Esophagus squamous epithelium (tissue), 5 donors: ENCODE measurements at regions not wholly inside any gene's neighbourhood (a gene's known extent, or its start where the extent isn't known, plus 50 kb on each side); places are given as distances from the start of the nearest gene placed in this dataset.

ENCODE experiments used
- DNase-seq: peaks from one replicate; lab custom pipeline; 2025; lab: John Stamatoyannopoulos, UW
- H3K27ac ChIP-seq, 4 donors: fragments of 200-600 bp; sonication (generic); one replicate each; pipeline ENCODE4 v1.5.1; 2016 to 2019; ENCODE audit warnings: mild to moderate bottlenecking in 1 of 4
- H3K27me3 ChIP-seq, 4 donors: fragments of 200-600 bp; sonication (generic); 1 replicate in 3 of 4; 2 replicates in 1 of 4; pipeline versions ENCODE4 v1.5.1 to v1.6.0; 2017 to 2021; ENCODE audit warnings: antibody characterized with exemption in 1 of 4
- H3K36me3 ChIP-seq, 3 donors: fragments of 200-600 bp; sonication (generic); one replicate each; pipeline ENCODE4 v1.5.1; 2016 to 2019
- H3K4me1 ChIP-seq, 3 donors: fragments of 200-600 bp; sonication (generic); one replicate each; pipeline ENCODE4 v1.5.1; 2017 to 2019
- H3K4me3 ChIP-seq, 4 donors: fragments of 200-600 bp; sonication (generic); 1 replicate in 3 of 4; 2 replicates in 1 of 4; pipeline ENCODE4 v1.5.1; 2016 to 2019; ENCODE audit warnings: mild to moderate bottlenecking in 2 of 4, moderate library complexity in 1 of 4
- H3K9me3 ChIP-seq, 3 donors: fragments of 200-600 bp; sonication (generic); one replicate each; pipeline ENCODE4 v1.5.1; 2016 to 2019
- POLR2A ChIP-seq, 4 donors: fragments of 450-650 bp; IDR thresholded peaks; one replicate each; pipeline ENCODE4 v1.6.1; 2017; ENCODE audit warnings: antibody characterized with exemption in 4 of 4, mild to moderate bottlenecking in 4 of 4, moderate library complexity in 3 of 4
- WGBS, 2 donors: methylation state at CpG; one replicate each; pipeline ENCODE4 v1.1.5; 2018; 5-methylcytosine and 5-hydroxymethylcytosine counted together
- intact Hi-C: fragments of 100-400 bp; cut with DNase I; formaldehyde crosslinking; loops from one replicate; pipeline ENCODE4 v1.15.0; 2022
- TF ChIP-seq, protein P1 (sequence below), 6 experiments: fragments of 450-650 bp in 4 of 6; fragments of 200-600 bp in 2 of 6; sonication (generic) in 2 of 6; IDR thresholded peaks; one replicate each; pipeline ENCODE4 v1.5.1; 2016 to 2019; ENCODE audit warnings: antibody characterized with exemption in 6 of 6, mild to moderate bottlenecking in 4 of 6, moderate library complexity in 4 of 6
- donor health status: DM: yes; HTN: yes; CAD: no.

DNA sequence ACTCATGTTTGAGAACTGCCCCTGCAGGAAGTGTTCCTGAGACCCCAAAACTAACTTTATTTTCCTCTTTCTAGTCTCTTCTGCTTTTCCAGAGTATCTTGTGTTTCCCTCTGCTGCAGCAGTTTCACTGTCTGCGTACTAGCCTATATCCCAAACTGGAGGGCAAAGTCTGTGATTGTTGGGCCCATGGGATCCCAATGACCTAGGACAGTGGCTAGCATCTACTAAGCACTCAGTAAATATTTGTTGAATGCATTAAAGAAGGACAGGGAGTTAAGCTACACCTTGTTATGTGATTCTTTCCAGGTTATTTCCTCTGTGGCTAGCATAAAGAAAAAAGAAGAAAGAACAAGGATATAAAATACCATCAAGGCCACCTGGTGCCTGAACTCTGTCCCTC lies 210.6 kb upstream of the PHYHIPL start:
- Histone ChIP-seq H3K4me1 (no peaks in the 10 kb centered on the region), H3K4me3 (no peak overlapping the region), H3K36me3 (no peaks in the 10 kb centered on the region), H3K27ac (no peak overlapping the region), H3K9me3 (no peaks in the 10 kb centered on the region), H3K27me3 (no peaks in the 10 kb centered on the region)
- TF ChIP-seq, protein P1, sequence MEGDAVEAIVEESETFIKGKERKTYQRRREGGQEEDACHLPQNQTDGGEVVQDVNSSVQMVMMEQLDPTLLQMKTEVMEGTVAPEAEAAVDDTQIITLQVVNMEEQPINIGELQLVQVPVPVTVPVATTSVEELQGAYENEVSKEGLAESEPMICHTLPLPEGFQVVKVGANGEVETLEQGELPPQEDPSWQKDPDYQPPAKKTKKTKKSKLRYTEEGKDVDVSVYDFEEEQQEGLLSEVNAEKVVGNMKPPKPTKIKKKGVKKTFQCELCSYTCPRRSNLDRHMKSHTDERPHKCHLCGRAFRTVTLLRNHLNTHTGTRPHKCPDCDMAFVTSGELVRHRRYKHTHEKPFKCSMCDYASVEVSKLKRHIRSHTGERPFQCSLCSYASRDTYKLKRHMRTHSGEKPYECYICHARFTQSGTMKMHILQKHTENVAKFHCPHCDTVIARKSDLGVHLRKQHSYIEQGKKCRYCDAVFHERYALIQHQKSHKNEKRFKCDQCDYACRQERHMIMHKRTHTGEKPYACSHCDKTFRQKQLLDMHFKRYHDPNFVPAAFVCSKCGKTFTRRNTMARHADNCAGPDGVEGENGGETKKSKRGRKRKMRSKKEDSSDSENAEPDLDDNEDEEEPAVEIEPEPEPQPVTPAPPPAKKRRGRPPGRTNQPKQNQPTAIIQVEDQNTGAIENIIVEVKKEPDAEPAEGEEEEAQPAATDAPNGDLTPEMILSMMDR (IDR thresholded peaks at IDR 0.05) = no peak
- TF ChIP-seq POLR2A (IDR thresholded peaks at IDR 0.05) = no peak
- WGBS, 2 donors = 87 to 100% methylated on average over 1 of the region's 1 CpG
- intact Hi-C loops = no loop called here
- no peak for DNase-seq

DNA sequence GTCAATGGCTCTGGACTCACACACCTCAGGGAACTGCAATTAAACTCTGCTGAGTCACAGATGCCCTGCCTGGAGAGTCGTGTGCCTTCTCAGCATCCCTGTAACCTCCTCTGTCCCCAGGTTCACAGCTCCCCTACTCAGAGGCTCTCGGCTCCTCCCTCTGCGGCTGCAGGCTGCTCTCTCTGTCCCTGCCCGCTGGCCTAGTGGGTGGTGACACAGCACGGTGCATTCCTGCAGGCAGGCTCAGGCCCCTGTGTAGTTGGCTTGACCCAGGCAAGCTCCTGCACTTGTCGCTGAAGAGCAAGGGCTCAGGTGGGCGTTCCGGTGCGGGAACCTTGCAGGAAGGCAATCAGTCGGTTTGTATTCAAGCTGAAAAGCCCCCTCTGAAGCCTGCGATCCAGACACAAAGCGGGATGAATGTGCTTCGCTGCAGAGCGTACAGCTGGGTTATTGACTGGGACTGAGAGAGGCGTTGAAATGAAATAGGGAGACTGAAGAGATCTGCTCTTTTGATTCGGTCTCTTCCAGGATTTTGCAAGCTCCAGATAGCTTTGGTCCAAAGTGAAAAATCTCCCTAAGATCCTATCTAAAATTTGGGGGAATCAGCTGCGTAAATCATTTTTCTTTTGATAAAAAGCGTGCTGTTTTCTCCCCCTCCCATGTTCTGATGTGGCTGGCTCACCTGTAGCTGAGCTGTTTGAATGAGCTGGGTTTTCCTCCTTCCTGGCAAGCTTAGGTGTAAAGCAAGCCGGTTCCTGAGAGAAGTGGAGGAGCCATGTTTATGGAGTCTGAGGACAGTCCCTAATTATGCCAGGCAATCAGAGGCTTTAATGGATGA lies 208.7 kb upstream of the PHYHIPL start:
- WGBS, 2 donors = 34 to 52% methylated on average over 12 to 19 of the region's 19 CpGs
- Histone ChIP-seq H3K36me3 (no peaks in the 10 kb centered on the region), H3K4me1 (no peaks in the 10 kb centered on the region), H3K4me3 (no peak overlapping the region), H3K27me3 (no peaks in the 10 kb centered on the region), H3K27ac (no peak overlapping the region), H3K9me3 (no peaks in the 10 kb centered on the region)
- DNase-seq = no peak
- TF ChIP-seq, protein P1 (IDR thresholded peaks at IDR 0.05) = no peak
- TF ChIP-seq POLR2A (IDR thresholded peaks at IDR 0.05) = no peak
- intact Hi-C loops = no loop called here

DNA sequence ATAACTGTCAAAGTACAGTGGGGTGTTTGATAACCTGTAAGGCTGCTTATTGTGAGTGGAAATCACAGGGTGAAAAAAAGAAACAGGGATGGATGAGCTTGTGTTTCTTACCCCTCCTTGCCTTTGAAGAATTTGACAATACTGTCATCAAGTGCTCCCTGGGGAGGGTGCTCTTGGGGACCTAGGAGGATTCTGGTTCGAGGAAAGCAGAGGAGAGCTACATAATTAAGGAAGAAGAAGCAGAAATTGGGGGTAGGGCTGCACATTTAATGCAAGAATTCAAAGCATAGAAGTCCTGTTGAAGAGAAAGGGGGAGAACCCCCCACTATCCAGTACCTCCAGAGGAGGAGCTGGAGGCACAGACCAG lies 208.1 kb upstream of the PHYHIPL start:
- 25 to 38% methylated on average over 1 of the region's 1 CpG for WGBS, 2 donors
- Histone ChIP-seq H3K36me3 (no peaks in the 10 kb centered on the region), H3K27ac (no peak overlapping the region), H3K27me3 (no peaks in the 10 kb centered on the region), H3K4me3 (no peak overlapping the region), H3K9me3 (no peaks in the 10 kb centered on the region), H3K4me1 (no peaks in the 10 kb centered on the region)
- no peak for DNase-seq
- intact Hi-C loops = no loop called here
- no peak for TF ChIP-seq POLR2A (IDR thresholded peaks at IDR 0.05)
- TF ChIP-seq, protein P1 (IDR thresholded peaks at IDR 0.05) = no peak

DNA sequence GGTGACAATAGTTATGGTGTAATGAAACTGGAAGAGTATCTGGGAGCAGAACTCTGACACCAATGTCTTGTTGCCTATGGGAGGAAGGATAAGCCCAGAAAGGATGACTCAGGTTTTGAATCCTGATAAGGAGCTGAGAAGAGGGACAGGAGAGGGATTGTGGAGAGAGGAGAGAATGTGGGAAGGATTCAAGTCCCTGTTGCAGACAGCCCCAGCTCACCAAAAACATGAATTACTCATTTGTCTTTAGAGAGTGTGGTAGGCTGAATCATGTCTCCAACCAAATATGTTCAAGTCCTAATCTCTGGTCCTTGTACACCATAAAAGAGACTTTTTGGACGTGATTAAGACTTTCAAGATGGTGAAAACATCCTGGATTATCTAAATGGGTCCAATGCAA lies 206.9 kb upstream of the PHYHIPL start:
- no peak for DNase-seq
- intact Hi-C loops = no loop called here
- Histone ChIP-seq H3K27ac (no peak overlapping the region), H3K4me1 (no peaks in the 10 kb centered on the region), H3K9me3 (no peaks in the 10 kb centered on the region), H3K27me3 (no peaks in the 10 kb centered on the region), H3K4me3 (no peak overlapping the region), H3K36me3 (no peaks in the 10 kb centered on the region)
- TF ChIP-seq, protein P1 (IDR thresholded peaks at IDR 0.05) = no peak
- no peak for TF ChIP-seq POLR2A (IDR thresholded peaks at IDR 0.05)
- WGBS, 2 donors = 75% methylated on average over 1 of the region's 1 CpG; no CpG with 5 or more reads in 1 of the 2 donors

DNA sequence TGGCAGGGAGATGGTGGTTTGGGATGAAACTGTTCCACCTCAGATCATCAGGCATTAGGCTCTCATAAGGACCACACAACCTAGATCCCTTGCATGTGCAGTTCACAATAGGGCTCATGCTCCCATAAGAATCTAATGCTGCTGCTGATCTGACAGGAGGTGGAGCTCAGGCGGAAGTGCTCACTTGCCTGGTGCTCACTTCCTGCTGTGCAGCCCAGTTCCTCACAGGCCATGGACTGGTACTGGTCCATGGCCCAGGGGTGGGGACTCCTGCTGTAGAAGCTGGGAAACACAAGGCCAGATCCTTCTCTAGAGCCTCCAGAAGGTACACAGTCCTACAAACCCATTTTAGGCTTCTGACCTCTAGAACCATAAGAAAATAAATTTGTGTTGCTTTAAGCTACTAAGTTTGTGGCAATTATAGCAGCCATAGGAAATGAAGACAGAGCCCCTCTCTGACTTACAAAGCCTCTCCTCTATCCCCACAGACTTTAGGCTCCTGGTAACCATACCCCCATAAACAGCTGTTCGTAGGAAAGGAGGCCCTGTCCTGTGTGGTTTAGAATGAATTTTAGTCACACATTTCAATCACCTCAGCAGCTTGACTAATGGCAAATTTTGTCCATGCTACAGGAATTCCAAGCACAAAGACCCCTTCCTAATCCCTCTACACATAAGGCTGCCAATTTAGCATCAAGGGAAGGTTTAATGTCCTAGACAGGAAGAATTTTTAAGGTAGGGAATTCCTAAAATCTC lies 206.1 kb upstream of the PHYHIPL start:
- no peaks in the 10 kb centered on the region for H3K4me1 ChIP-seq
- no peak for DNase-seq
- intact Hi-C loops = no loop called here
- TF ChIP-seq POLR2A (IDR thresholded peaks at IDR 0.05) = no peak
- TF ChIP-seq, protein P1 (IDR thresholded peaks at IDR 0.05) = no peak
- no peaks in the 10 kb centered on the region for H3K9me3 ChIP-seq
- 86 to 93% methylated on average over 1 to 2 of the region's 2 CpGs for WGBS, 2 donors
- no peaks in the 10 kb centered on the region for H3K36me3 ChIP-seq
- H3K27ac ChIP-seq = no peak overlapping the region
- H3K27me3 ChIP-seq = no peaks in the 10 kb centered on the region
- H3K4me3 ChIP-seq = no peak overlapping the region
